IMR-90 (cell line): ENCODE measurements at regions not wholly inside any gene's neighbourhood (a gene's known extent, or its start where the extent isn't known, plus 50 kb on each side); places are given as distances from the start of the nearest gene placed in this dataset.

Experiments used
- ATAC-seq: fragments of 200-7000 bp; cut with Tn5 transposase; 2 replicates; pipeline ENCODE4 v1.9.1; 2020; ENCODE audit warnings: low read depth, mild to moderate bottlenecking, moderate library complexity
- BruUV-seq: library from RNA; stranded (reverse); fragments of 400-500 nt; replicated peaks from 2 replicates; lab custom pipeline; 2021; lab: Mats Ljungman, UMichigan
- CTCF ChIA-PET: fragments of 300-600 bp; formaldehyde crosslinking; extraction: SDS; loops from one replicate; lab custom pipeline; 2021; ENCODE audit warnings: antibody characterized with exemption; lab: Yijun Ruan, JAX
- POLR2A ChIA-PET: fragments of 300-600 bp; sonication (Branson Sonifier 250); formaldehyde crosslinking; loops from one replicate; lab custom pipeline; 2022; ENCODE audit warnings: antibody characterized with exemption; ENCODE audit not compliant: unreplicated experiment; lab: Charles Lee
- DNase-seq: peaks from one replicate; pipeline ENCODE4 v3.0.0; 2013
- H2AFZ ChIP-seq: replicated peaks from 2 replicates; pipeline ENCODE3; 2013; ENCODE audit warnings: low read length, mild to moderate bottlenecking; ENCODE audit not compliant: poor library complexity
- H2AK5ac ChIP-seq: 2 replicates; pipeline ENCODE4 v1.6.1; 2013; ENCODE audit warnings: low read depth, low read length, inconsistent platforms
- H2AK9ac ChIP-seq: replicated peaks from 2 replicates; pipeline ENCODE3; 2013; ENCODE audit warnings: mild to moderate bottlenecking, low read depth, low read length, moderate library complexity; ENCODE audit not compliant: poor library complexity
- H2BK120ac ChIP-seq: 2 replicates; pipeline ENCODE4 v1.6.1; 2013; ENCODE audit warnings: low read depth, low read length, inconsistent platforms
- H2BK15ac ChIP-seq: 3 replicates; pipeline ENCODE4 v1.6.1; 2013; ENCODE audit warnings: low read depth, low read length, inconsistent platforms
- H2BK20ac ChIP-seq: 2 replicates; pipeline ENCODE4 v1.6.1; 2013; ENCODE audit warnings: low read depth, mild to moderate bottlenecking, inconsistent platforms, low read length, moderate library complexity
- H2BK5ac ChIP-seq: 2 replicates; pipeline ENCODE4 v1.6.1; 2013; ENCODE audit warnings: mild to moderate bottlenecking, low read depth, low read length, inconsistent platforms; ENCODE audit not compliant: poor library complexity, severe bottlenecking
- H3K14ac ChIP-seq: replicated peaks from 2 replicates; pipeline ENCODE4 v1.6.1; 2013; ENCODE audit warnings: low read depth, low read length, inconsistent platforms
- H3K18ac ChIP-seq: 2 replicates; pipeline ENCODE4 v1.6.1; 2013; ENCODE audit warnings: low read depth, low read length, control low read depth
- H3K23ac ChIP-seq: 2 replicates; pipeline ENCODE4 v1.6.1; 2013; ENCODE audit warnings: low read depth, low read length, inconsistent platforms
- H3K27ac ChIP-seq: 2 replicates; pipeline ENCODE4 v1.5.1; 2013; ENCODE audit warnings: mild to moderate bottlenecking, control low read depth, low read length; ENCODE audit not compliant: insufficient read depth
- H3K27me3 ChIP-seq: 2 replicates; pipeline ENCODE4 v1.6.1; 2013; ENCODE audit warnings: low read length; ENCODE audit not compliant: control insufficient read depth, insufficient read depth
- H3K36me3 ChIP-seq: 2 replicates; pipeline ENCODE4 v1.6.1; 2013; ENCODE audit warnings: low read length, mixed read lengths; ENCODE audit not compliant: control insufficient read depth, insufficient read depth
- H3K4ac ChIP-seq: 2 replicates; pipeline ENCODE4 v1.6.1; 2013; ENCODE audit warnings: low read depth, low read length, inconsistent platforms
- H3K4me1 ChIP-seq: 2 replicates; pipeline ENCODE4 v1.6.1; 2013; ENCODE audit warnings: low read length, mixed read lengths; ENCODE audit not compliant: control insufficient read depth, insufficient read depth
- H3K4me2 ChIP-seq: 2 replicates; pipeline ENCODE4 v1.6.1; 2013; ENCODE audit warnings: low read depth, mild to moderate bottlenecking, control low read depth, low read length, moderate library complexity
- H3K4me3 ChIP-seq: 2 replicates; pipeline ENCODE4 v1.5.1; 2013; ENCODE audit warnings: low read depth, mild to moderate bottlenecking, control low read depth, low read length, moderate library complexity; ENCODE audit not compliant: insufficient read depth
- H3K56ac ChIP-seq: 2 replicates; pipeline ENCODE4 v1.6.1; 2013; ENCODE audit warnings: low read length, inconsistent platforms; ENCODE audit not compliant: insufficient read depth; ENCODE audit errors: extremely low read depth
- H3K79me1 ChIP-seq, 2 experiments: 2 replicates each; pipeline ENCODE4 v1.6.1; 2013; ENCODE audit warnings: low read length in 2 of 2, inconsistent platforms in 1 of 2, low read depth in 1 of 2
- H3K9ac ChIP-seq: 2 replicates; pipeline ENCODE4 v1.6.1; 2013; ENCODE audit warnings: low read depth, low read length, control low read depth
- H3K9me1 ChIP-seq: 2 replicates; pipeline ENCODE4 v1.6.1; 2013; ENCODE audit warnings: low read length, inconsistent platforms; ENCODE audit not compliant: insufficient read depth
- H3K9me3 ChIP-seq: 2 replicates; pipeline ENCODE4 v1.6.1; 2013; ENCODE audit warnings: low read length; ENCODE audit not compliant: control insufficient read depth, insufficient read depth
- H4K20me1 ChIP-seq: 2 replicates; pipeline ENCODE4 v1.6.1; 2013; ENCODE audit warnings: low read length, inconsistent platforms; ENCODE audit not compliant: insufficient read depth
- H4K5ac ChIP-seq: 2 replicates; pipeline ENCODE4 v1.6.1; 2013; ENCODE audit warnings: mild to moderate bottlenecking, low read depth, low read length, control low read depth
- H4K8ac ChIP-seq, 2 experiments: 2 replicates each; pipeline ENCODE4 v1.6.1; 2013; ENCODE audit warnings: low read depth in 2 of 2, low read length in 2 of 2, control low read depth in 1 of 2, inconsistent platforms in 1 of 2
- H4K91ac ChIP-seq: 2 replicates; pipeline ENCODE4 v1.6.1; 2013; ENCODE audit warnings: low read depth, low read length, inconsistent platforms; ENCODE audit not compliant: insufficient read depth
- MAZ ChIP-seq: IDR thresholded peaks from 2 replicates; pipeline ENCODE4 v1.6.1; 2012; ENCODE audit warnings: low read depth, mild to moderate bottlenecking, low read length, improper control_type of control experiment, moderate library complexity, borderline replicate concordance
- RAD21 ChIP-seq: IDR thresholded peaks from 2 replicates; pipeline ENCODE4 v1.6.1; 2012; ENCODE audit warnings: low read length, improper control_type of control experiment
- WGBS, 2 experiments: methylation state at CpG; one replicate each; pipeline versions ENCODE4 v1.1.5 to v1.1.7; 2013; ENCODE audit warnings: missing lambda C conversion rate in 2 of 2; ENCODE audit not compliant: insufficient read length in 1 of 2; ENCODE audit errors: extremely low coverage in 2 of 2; 5-methylcytosine and 5-hydroxymethylcytosine counted together
- dilution Hi-C: fragments of 300-500 bp; cut with HindIII; formaldehyde crosslinking; loops from one replicate; pipeline ENCODE4 v1.14.3; 2018; ENCODE audit warnings: low sequenced_read_pairs; ENCODE audit not compliant: unreplicated experiment
- in situ Hi-C: fragments of 300-500 bp; cut with MboI; formaldehyde crosslinking; loops from 3 replicates; pipeline ENCODE4 v1.14.3; 2019; ENCODE audit warnings: low sequenced_read_pairs, inconsistent platforms, mixed read lengths
- intact Hi-C: fragments of 100-400 bp; cut with micrococcal nuclease; formaldehyde crosslinking; loops from 2 replicates; pipeline ENCODE4 v1.10.0; 2022

GRCh38 chr5:51273871-51274270, 109.4 kb upstream of the ISL1 start:
- DNase-seq (no peak), ATAC-seq (no peak)
- H4K8ac ChIP-seq = no peak overlapping the region
- no peak overlapping the region for H3K4me2 ChIP-seq
- H3K4me3 ChIP-seq = no peak overlapping the region
- H4K5ac ChIP-seq = no peak overlapping the region
- no peak overlapping the region for H3K18ac ChIP-seq
- H2AFZ ChIP-seq = no peak overlapping the region
- no peak overlapping the region for H2BK20ac ChIP-seq
- H2BK15ac ChIP-seq = no peak overlapping the region
- H2BK5ac ChIP-seq = no peak overlapping the region
- no peaks in the 10 kb centered on the region for H4K20me1 ChIP-seq
- H3K9me1 ChIP-seq = no peaks in the 10 kb centered on the region
- no peaks in the 10 kb centered on the region for H3K36me3 ChIP-seq
- dilution Hi-C loops (no loop called here), in situ Hi-C loops (no loop called here), intact Hi-C loops (no loop called here)
- no peak overlapping the region for H2AK5ac ChIP-seq
- TF ChIP-seq MAZ = no peak
- TF ChIP-seq RAD21 = no peak
- H2AK9ac ChIP-seq = no peak overlapping the region
- H3K27me3 ChIP-seq = no peaks in the 10 kb centered on the region
- no peak overlapping the region for H3K56ac ChIP-seq
- CTCF ChIA-PET = no interaction called here
- POLR2A ChIA-PET = no interaction called here
- no peaks in the 10 kb centered on the region for H3K4me1 ChIP-seq
- H3K79me1 ChIP-seq = no peaks in the 10 kb centered on the region
- H3K9ac ChIP-seq = no peak overlapping the region
- no peak overlapping the region for H3K4ac ChIP-seq
- H4K91ac ChIP-seq = no peak overlapping the region
- no TSS peak for BruUV-seq
- peaks cover 9% of the 10 kb centered on the region for H3K9me3 ChIP-seq
- WGBS, 2 experiments = no CpG with 5 or more reads among the region's 1 CpG
- no peak overlapping the region for H3K14ac ChIP-seq
- no peak overlapping the region for H3K27ac ChIP-seq
- H2BK120ac ChIP-seq = no peak overlapping the region
- H3K23ac ChIP-seq = no peak overlapping the region
